GM12878 (cell line): ENCODE measurements at regions not wholly inside any gene's neighbourhood (a gene's known extent, or its start where the extent isn't known, plus 50 kb on each side); places are given as distances from the start of the nearest gene placed in this dataset.

Source experiments
- ATF7 ChIP-seq: fragments of 450-650 bp; IDR thresholded peaks from 2 replicates; pipeline ENCODE4 v1.6.1; 2016; ENCODE audit warnings: low read depth, mild to moderate bottlenecking
- CREB1 ChIP-seq: IDR thresholded peaks from 2 replicates; pipeline ENCODE4 v1.6.1; 2012; ENCODE audit warnings: low read depth, mild to moderate bottlenecking, inconsistent platforms
- GATAD2B ChIP-seq: fragments of 450-650 bp; conservative IDR thresholded peaks from 2 replicates; pipeline ENCODE4 v1.6.1; 2017; ENCODE audit warnings: low read depth, mild to moderate bottlenecking, moderate library complexity
- HCFC1 ChIP-seq: fragments of 150-350 bp; IDR thresholded peaks from 2 replicates; pipeline ENCODE4 v1.6.1; 2014; ENCODE audit warnings: low read length
- RELA ChIP-seq: fragments of 450-650 bp; IDR thresholded peaks from 2 replicates; pipeline ENCODE4 v1.8.0; 2014; ENCODE audit warnings: borderline replicate concordance; ENCODE audit not compliant: partially characterized antibody
- TF ChIP-seq, protein P1 (sequence below): IDR thresholded peaks from 2 replicates; pipeline ENCODE4 v1.6.1; 2012; ENCODE audit warnings: low read depth, low read length, improper control_type of control experiment
- TF ChIP-seq, protein P2 (sequence below): IDR thresholded peaks from 2 replicates; pipeline ENCODE4 v1.6.1; 2011; ENCODE audit warnings: borderline replicate concordance, low read depth, mild to moderate bottlenecking, moderate library complexity, low read length; ENCODE audit not compliant: insufficient read depth, poor library complexity, severe bottlenecking
- TF ChIP-seq, protein P3 (sequence below): IDR thresholded peaks from 2 replicates; pipeline ENCODE4 v1.6.1; 2011; ENCODE audit warnings: low read depth, low read length, improper control_type of control experiment, borderline replicate concordance
- TF ChIP-seq, protein P4 (sequence below), 3 experiments: IDR thresholded peaks in 2 of 3; conservative IDR thresholded peaks in 1 of 3; 2 replicates each; pipeline ENCODE4 v1.5.1; 2011; ENCODE audit warnings: low read depth in 3 of 3, low read length in 3 of 3, mild to moderate bottlenecking in 3 of 3, control low read depth in 2 of 3, moderate library complexity in 2 of 3, inconsistent platforms in 1 of 3, mixed read lengths in 1 of 3; ENCODE audit not compliant: control insufficient read depth in 2 of 3, insufficient read depth in 1 of 3; ENCODE audit errors: extremely low read depth in 1 of 3
- TF ChIP-seq, protein P5 (sequence below): fragments of 450-650 bp; IDR thresholded peaks from 2 replicates; pipeline ENCODE4 v1.6.1; 2017; ENCODE audit warnings: mild to moderate bottlenecking
- TF ChIP-seq, protein P6 (sequence below): IDR thresholded peaks from 2 replicates; pipeline ENCODE4 v1.6.1; 2012; ENCODE audit warnings: low read depth, low read length, improper control_type of control experiment

DNA sequence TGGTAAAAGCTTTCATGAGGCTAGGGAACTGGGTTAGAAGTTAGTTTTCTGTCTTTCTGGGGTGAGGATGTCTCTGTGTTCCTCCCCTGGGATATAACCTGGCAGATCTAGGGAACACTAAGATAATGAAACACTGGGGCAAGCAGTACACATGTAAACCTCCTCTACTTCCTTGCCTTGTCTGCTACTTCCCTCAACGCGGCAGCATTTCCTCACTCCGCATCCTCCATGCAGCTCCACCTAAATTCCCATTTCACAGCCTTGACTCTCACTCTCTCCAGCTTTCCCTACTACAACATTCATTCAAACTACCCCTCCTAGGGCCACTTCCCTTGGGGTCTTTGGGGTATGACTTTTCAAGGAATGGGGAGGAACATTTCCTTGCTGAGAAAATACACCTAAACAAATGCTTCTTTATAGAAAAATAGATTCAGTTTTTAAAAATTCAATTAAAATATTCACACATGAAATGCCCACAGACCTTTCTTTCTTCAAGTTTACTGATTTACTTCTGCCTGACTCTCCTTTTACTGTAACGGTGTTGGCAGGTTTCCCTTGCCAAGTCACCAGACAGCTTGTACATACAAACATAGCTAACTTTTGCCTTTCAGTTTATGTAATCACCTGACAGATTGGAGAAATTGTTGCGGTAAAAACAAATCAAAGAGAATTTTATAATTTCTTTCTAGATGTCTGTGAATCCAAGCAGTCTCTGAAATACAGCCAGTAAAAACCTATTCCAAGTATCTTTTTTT is 90.1 kb downstream of the TNFSF18 start:
- TF ChIP-seq, protein P1, sequence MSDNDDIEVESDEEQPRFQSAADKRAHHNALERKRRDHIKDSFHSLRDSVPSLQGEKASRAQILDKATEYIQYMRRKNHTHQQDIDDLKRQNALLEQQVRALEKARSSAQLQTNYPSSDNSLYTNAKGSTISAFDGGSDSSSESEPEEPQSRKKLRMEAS: no peak
- TF ChIP-seq RELA (no peak), CREB1 (no peak), ATF7 (no peak), HCFC1 (no peak), GATAD2B (no peak)
- TF ChIP-seq, protein P2, sequence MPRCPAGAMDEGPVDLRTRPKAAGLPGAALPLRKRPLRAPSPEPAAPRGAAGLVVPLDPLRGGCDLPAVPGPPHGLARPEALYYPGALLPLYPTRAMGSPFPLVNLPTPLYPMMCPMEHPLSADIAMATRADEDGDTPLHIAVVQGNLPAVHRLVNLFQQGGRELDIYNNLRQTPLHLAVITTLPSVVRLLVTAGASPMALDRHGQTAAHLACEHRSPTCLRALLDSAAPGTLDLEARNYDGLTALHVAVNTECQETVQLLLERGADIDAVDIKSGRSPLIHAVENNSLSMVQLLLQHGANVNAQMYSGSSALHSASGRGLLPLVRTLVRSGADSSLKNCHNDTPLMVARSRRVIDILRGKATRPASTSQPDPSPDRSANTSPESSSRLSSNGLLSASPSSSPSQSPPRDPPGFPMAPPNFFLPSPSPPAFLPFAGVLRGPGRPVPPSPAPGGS: no peak
- TF ChIP-seq, protein P3, sequence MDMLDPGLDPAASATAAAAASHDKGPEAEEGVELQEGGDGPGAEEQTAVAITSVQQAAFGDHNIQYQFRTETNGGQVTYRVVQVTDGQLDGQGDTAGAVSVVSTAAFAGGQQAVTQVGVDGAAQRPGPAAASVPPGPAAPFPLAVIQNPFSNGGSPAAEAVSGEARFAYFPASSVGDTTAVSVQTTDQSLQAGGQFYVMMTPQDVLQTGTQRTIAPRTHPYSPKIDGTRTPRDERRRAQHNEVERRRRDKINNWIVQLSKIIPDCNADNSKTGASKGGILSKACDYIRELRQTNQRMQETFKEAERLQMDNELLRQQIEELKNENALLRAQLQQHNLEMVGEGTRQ: no peak
- TF ChIP-seq, protein P4, sequence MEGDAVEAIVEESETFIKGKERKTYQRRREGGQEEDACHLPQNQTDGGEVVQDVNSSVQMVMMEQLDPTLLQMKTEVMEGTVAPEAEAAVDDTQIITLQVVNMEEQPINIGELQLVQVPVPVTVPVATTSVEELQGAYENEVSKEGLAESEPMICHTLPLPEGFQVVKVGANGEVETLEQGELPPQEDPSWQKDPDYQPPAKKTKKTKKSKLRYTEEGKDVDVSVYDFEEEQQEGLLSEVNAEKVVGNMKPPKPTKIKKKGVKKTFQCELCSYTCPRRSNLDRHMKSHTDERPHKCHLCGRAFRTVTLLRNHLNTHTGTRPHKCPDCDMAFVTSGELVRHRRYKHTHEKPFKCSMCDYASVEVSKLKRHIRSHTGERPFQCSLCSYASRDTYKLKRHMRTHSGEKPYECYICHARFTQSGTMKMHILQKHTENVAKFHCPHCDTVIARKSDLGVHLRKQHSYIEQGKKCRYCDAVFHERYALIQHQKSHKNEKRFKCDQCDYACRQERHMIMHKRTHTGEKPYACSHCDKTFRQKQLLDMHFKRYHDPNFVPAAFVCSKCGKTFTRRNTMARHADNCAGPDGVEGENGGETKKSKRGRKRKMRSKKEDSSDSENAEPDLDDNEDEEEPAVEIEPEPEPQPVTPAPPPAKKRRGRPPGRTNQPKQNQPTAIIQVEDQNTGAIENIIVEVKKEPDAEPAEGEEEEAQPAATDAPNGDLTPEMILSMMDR (IDR thresholded peaks at IDR 0.05 in 2 of 3, conservative IDR thresholded peaks at IDR 0.05 in 1 of 3; ENCODE audit: control insufficient read depth in 2 of 3, extremely low read depth in 1 of 3, insufficient read depth in 1 of 3, low read depth in 3 of 3, low read length in 3 of 3): no peak
- TF ChIP-seq, protein P5, sequence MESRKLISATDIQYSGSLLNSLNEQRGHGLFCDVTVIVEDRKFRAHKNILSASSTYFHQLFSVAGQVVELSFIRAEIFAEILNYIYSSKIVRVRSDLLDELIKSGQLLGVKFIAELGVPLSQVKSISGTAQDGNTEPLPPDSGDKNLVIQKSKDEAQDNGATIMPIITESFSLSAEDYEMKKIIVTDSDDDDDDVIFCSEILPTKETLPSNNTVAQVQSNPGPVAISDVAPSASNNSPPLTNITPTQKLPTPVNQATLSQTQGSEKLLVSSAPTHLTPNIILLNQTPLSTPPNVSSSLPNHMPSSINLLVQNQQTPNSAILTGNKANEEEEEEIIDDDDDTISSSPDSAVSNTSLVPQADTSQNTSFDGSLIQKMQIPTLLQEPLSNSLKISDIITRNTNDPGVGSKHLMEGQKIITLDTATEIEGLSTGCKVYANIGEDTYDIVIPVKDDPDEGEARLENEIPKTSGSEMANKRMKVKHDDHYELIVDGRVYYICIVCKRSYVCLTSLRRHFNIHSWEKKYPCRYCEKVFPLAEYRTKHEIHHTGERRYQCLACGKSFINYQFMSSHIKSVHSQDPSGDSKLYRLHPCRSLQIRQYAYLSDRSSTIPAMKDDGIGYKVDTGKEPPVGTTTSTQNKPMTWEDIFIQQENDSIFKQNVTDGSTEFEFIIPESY: no peak
- TF ChIP-seq, protein P6, sequence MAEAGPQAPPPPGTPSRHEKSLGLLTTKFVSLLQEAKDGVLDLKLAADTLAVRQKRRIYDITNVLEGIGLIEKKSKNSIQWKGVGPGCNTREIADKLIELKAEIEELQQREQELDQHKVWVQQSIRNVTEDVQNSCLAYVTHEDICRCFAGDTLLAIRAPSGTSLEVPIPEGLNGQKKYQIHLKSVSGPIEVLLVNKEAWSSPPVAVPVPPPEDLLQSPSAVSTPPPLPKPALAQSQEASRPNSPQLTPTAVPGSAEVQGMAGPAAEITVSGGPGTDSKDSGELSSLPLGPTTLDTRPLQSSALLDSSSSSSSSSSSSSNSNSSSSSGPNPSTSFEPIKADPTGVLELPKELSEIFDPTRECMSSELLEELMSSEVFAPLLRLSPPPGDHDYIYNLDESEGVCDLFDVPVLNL: no peak
